ENCODE measurements at regions not wholly inside any gene's neighbourhood (a gene's known extent, or its start where the extent isn't known, plus 50 kb on each side); places are given as distances from the start of the nearest gene placed in this dataset.

- TF ChIP-seq EZH2 (IDR thresholded peaks at IDR 0.05; ENCODE audit: insufficient read depth, low read length) (no peak), CTCF (IDR thresholded peaks at IDR 0.05; ENCODE audit: insufficient read depth, low read depth, low read length) (no peak)
Observed at GRCh38 chr11:42996421-42997307, 315.1 kb upstream of the API5 start.
